Pancreas (tissue), 10 donors: ENCODE measurements at regions not wholly inside any gene's neighbourhood (a gene's known extent, or its start where the extent isn't known, plus 50 kb on each side); places are given as distances from the start of the nearest gene placed in this dataset.

Experiments used
- ATAC-seq, 4 donors: fragments of 200-7000 bp; cut with Tn5 transposase; one replicate each; pipeline versions ENCODE4 v1.8.0 to v1.9.1; 2020; ENCODE audit warnings: mild to moderate bottlenecking in 4 of 4, moderate library complexity in 4 of 4
- DNase-seq, 6 donors: peaks; one replicate each; pipeline ENCODE4 v3.0.0-alpha.2; 2020
- FAIRE-seq: peaks from 2 replicates; lab custom pipeline; 2012; peaks lifted over from hg19 to GRCh38; lab: Jason Lieb, UNC
- H3K27ac ChIP-seq, 4 donors: fragments of 200-600 bp; sonication (generic); 1 replicate in 3 of 4; 2 replicates in 1 of 4; pipeline versions ENCODE4 v1.5.0 to v1.8.0; 2020
- H3K27me3 ChIP-seq, 4 donors: fragments of 200-600 bp; one replicate each; pipeline ENCODE4 v1.8.0; 2021
- H3K36me3 ChIP-seq, 3 donors: fragments of 200-600 bp; sonication (generic) in 1 of 3; one replicate each; pipeline versions ENCODE4 v1.5.0 to v1.8.0; 2020 to 2021
- H3K4me1 ChIP-seq, 3 donors: fragments of 200-600 bp; one replicate each; pipeline ENCODE4 v1.8.0; 2021
- H3K4me3 ChIP-seq, 4 donors: fragments of 200-600 bp; sonication (generic) in 2 of 4; one replicate each; pipeline versions ENCODE4 v1.5.0 to v1.8.0; 2020 to 2021
- H3K9me3 ChIP-seq, 4 donors: fragments of 200-600 bp; one replicate each; pipeline ENCODE4 v1.8.0; 2021
- WGBS, 2 donors: extraction: QIAGEN DNeasy Blood & Tissue Kit; methylation state at CpG; one replicate each; pipeline ENCODE4 v1.1.7; 2013; 5-methylcytosine and 5-hydroxymethylcytosine counted together
- intact Hi-C, 3 donors: fragments of 100-400 bp; cut with DNase I; formaldehyde crosslinking; loops; one replicate each; pipeline versions ENCODE4 v1.11.1 to v1.14.2; 2022
- TF ChIP-seq, protein P1 (sequence below), 4 donors: fragments of 200-600 bp; sonication (generic) in 3 of 4; IDR thresholded peaks; one replicate each; pipeline versions ENCODE4 v1.5.0 to v1.8.0; 2021; ENCODE audit warnings: antibody characterized with exemption in 4 of 4
- donor health status: healthy with polysubstance abuse.
- donor health status: DM: no; HTN: no; CAD: no; lungs with moderate emphysema.
- donor health status: DM: no; HTN: no; CAD: no.
- donor health status: control.
- donor health status: control.
- donor health status: Bipolar disorder and iron deficiency.
- donor health status: DM: yes; HTN: yes; CAD: no.
- donor health status: DM: no; HTN: no; CAD: no.
- donor health status: DM: no; HTN: no; CAD: no.
- donor health status: DM: yes; HTN: yes; CAD: no.

DNA sequence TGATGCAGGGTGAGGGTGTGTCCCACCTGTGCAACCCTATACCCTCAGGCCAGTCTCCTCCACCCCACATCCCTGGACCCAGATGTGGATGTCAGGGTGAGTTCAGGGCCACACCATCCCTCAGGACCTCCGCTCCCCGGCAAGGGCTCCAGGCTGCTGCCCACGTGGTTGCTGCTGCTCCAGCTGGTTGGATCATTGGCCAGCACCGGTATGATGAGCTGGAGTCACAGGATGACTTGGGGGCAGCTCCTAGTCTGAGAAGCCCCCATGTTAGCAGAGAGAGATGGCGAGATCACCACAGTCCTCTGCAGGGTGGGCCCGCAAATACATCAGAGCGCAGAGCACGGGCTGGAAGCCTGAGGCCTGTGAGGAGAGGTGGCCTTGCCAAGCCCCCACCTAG is 103.3 kb upstream of the GDF10 start:
- WGBS, 2 donors: 92 to 94% methylated on average over 8 of the region's 8 CpGs
- no peak for ATAC-seq
- TF ChIP-seq, protein P1, sequence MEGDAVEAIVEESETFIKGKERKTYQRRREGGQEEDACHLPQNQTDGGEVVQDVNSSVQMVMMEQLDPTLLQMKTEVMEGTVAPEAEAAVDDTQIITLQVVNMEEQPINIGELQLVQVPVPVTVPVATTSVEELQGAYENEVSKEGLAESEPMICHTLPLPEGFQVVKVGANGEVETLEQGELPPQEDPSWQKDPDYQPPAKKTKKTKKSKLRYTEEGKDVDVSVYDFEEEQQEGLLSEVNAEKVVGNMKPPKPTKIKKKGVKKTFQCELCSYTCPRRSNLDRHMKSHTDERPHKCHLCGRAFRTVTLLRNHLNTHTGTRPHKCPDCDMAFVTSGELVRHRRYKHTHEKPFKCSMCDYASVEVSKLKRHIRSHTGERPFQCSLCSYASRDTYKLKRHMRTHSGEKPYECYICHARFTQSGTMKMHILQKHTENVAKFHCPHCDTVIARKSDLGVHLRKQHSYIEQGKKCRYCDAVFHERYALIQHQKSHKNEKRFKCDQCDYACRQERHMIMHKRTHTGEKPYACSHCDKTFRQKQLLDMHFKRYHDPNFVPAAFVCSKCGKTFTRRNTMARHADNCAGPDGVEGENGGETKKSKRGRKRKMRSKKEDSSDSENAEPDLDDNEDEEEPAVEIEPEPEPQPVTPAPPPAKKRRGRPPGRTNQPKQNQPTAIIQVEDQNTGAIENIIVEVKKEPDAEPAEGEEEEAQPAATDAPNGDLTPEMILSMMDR (IDR thresholded peaks at IDR 0.05): no peak
- Histone ChIP-seq H3K9me3 (no peaks in the 10 kb centered on the region), H3K4me1 (no peaks in the 10 kb centered on the region), H3K36me3 (no peaks in the 10 kb centered on the region), H3K27me3 (no peaks in the 10 kb centered on the region), H3K27ac (no peak overlapping the region), H3K4me3 (no peak overlapping the region)
- FAIRE-seq: no peak
- DNase-seq: no peak
- intact Hi-C loops: no loop called here

GRCh38 chr10:47198221-47198620 is 101.8 kb upstream of the GDF10 start:
- ATAC-seq: no peak
- 77 to 84% methylated on average over 4 of the region's 4 CpGs for WGBS, 2 donors
- no peaks in the 10 kb centered on the region for H3K9me3 ChIP-seq

DNA sequence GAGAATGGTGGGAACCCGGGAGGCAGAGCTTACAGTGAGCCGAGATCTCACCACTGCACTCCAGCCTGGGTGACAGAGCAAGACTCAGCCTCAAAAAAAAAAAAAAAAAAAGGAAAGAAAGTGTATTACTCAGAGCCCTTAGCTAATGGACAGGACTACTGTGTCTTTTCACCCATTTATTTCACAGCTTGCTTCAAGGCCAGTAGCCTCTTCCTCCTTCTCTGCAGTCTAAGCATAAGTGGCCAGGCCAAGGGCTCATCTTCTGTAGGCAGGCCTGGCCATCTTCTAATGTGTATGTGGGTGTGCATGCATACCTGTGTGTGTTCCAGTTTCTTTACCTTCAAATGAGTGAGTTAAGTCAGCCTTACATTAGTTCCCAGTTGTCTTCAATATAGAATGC is 94.8 kb upstream of the GDF10 start:
- no peaks in the 10 kb centered on the region for H3K36me3 ChIP-seq
- no peak for DNase-seq
- TF ChIP-seq, protein P1 (IDR thresholded peaks at IDR 0.05): no peak
- WGBS, 2 donors: 91 to 100% methylated on average over 2 of the region's 2 CpGs
- intact Hi-C loops: no loop called here
- H3K4me1 ChIP-seq: no peaks in the 10 kb centered on the region
- no peak overlapping the region for H3K27ac ChIP-seq
- H3K9me3 ChIP-seq: no peaks in the 10 kb centered on the region
- no peak overlapping the region for H3K4me3 ChIP-seq
- ATAC-seq: no peak
- no peak for FAIRE-seq
- no peaks in the 10 kb centered on the region for H3K27me3 ChIP-seq

More at GRCh38 chr10:47198221-47198620, 101.8 kb upstream of the GDF10 start:
- Histone ChIP-seq H3K27me3 (no peaks in the 10 kb centered on the region), H3K36me3 (no peaks in the 10 kb centered on the region), H3K4me1 (no peaks in the 10 kb centered on the region), H3K27ac (no peak overlapping the region), H3K4me3 (no peak overlapping the region)
- DNase-seq (no peak), FAIRE-seq (no peak)
- intact Hi-C loops: no loop called here
- TF ChIP-seq, protein P1 (IDR thresholded peaks at IDR 0.05): no peak

- ATAC-seq (peak in 1 of 4 donors; percentile 16), DNase-seq (no peak), FAIRE-seq (no peak)
- WGBS, 2 donors: 70 to 71% methylated on average over 3 of the region's 3 CpGs
- no peak overlapping the region for H3K27ac ChIP-seq
- no peaks in the 10 kb centered on the region for H3K9me3 ChIP-seq
- H3K4me1 ChIP-seq: no peaks in the 10 kb centered on the region
- no peaks in the 10 kb centered on the region for H3K36me3 ChIP-seq
- intact Hi-C loops: no loop called here
- TF ChIP-seq, protein P1 (IDR thresholded peaks at IDR 0.05): no peak
- no peaks in the 10 kb centered on the region for H3K27me3 ChIP-seq
- no peak overlapping the region for H3K4me3 ChIP-seq
Measured at GRCh38 chr10:47206449-47207280, 93.3 kb upstream of the GDF10 start.

GRCh38 chr10:47207281-47207615 is 92.7 kb upstream of the GDF10 start:
- intact Hi-C loops: no loop called here
- no peak overlapping the region for H3K4me3 ChIP-seq
- ATAC-seq (peak in 1 of 4 donors; percentile 71), FAIRE-seq (no peak), DNase-seq (no peak)
- no peak overlapping the region for H3K27ac ChIP-seq
- TF ChIP-seq, protein P1 (IDR thresholded peaks at IDR 0.05): no peak
- no peaks in the 10 kb centered on the region for H3K36me3 ChIP-seq
- no peaks in the 10 kb centered on the region for H3K4me1 ChIP-seq
- no peaks in the 10 kb centered on the region for H3K27me3 ChIP-seq
- no peaks in the 10 kb centered on the region for H3K9me3 ChIP-seq
- WGBS, 2 donors: 80 to 86% methylated on average over 4 of the region's 4 CpGs
